HuH-7 (cell line): ENCODE measurements at regions not wholly inside any gene's neighbourhood (a gene's known extent, or its start where the extent isn't known, plus 50 kb on each side); places are given as distances from the start of the nearest gene placed in this dataset.

Experiments used
- DNase-seq: peaks from one replicate; pipeline ENCODE4 v3.0.0; 2011; ENCODE audit warnings: low spot score

DNA sequence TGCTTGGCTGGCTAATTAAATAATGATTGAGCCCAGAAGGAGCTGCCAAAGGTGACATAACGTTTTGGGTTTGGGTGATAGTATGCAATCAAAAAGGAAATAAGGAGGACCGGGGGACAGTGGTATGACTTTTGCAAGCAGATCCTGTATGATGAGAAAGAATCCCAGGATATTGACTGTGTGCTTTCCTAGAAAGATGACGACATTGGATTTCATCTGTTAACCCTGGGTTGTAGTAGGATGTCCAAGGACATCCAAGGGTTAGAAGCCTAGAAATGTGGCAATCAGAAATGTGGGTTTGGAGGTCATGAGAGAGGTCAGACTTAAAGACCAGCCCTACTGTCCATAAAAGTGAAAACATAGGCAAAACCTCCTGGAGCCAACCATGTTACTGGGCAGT, 50.3 kb upstream of the HMHB1 start:
- DNase-seq = no peak

DNA sequence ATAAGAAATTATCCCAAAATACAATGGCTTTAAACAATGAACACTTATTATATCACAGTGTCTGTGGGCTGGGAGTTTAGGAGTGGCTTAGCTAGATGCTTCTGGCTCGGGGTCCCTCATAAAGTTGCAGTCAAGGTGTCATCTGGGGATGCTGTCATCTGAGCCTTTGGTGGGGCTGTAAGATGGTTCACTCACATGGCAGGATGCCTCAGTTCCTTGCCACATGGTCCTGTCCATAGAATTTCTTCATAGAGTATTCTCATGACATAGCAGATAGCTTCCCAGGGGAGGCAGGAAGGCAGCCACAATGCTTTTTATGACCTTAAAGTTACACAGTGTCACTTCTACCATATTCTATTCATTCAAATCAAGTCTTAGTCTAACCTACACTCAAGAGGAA, 51.2 kb upstream of the HMHB1 start:
- DNase-seq = no peak

DNA sequence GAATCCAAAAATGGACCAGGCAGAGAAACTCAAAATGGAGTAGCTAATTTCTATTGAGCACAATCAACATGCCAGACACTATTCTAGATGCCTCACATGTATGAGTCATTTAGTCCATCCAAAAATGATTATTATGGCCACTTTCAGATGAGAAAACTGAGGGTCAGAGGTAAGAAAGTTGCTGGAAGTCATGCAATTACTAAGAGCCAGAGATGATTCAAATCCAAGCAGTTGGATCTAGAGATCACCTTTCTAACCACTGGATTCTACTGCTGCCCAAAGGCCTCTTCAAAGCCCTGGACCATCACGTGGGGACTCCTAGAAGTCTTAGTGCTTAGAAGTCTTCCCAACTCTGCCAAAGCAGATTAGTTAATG, 51.8 kb upstream of the HMHB1 start:
- no peak for DNase-seq

DNA sequence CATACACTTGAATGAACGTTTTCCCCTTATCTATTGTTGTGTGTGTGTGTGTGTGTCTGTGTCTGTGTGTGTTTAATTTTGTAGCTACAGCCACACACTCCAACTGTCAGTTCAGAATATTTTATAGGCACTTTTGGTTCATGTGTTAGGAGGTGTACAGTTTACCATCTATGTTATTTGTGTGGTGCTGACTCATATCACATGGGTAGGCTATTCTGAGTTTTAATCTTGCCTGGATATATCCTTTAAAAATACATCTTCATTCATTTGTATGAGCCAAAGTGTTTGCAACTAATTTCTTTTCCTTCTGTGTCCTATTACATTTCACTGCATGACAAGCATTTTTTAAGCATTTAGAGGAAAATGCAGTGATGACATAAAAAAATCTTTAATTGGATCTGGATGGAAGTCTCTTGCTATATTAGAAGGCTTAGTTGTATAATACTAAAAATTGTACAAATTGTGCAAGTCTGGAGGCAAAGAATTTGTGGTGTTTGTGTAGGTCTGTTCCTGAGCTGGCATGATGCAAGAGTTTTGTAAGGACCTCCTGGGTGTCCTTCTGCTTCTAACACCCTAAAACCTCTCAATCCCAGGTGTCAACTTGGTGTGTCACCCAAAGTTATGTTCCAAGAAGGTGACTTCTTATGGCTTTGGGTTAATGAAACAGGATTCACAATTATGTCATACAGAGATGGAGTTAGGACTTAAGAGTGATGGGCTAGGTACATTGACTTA, 52.4 kb upstream of the HMHB1 start:
- no peak for DNase-seq

DNA sequence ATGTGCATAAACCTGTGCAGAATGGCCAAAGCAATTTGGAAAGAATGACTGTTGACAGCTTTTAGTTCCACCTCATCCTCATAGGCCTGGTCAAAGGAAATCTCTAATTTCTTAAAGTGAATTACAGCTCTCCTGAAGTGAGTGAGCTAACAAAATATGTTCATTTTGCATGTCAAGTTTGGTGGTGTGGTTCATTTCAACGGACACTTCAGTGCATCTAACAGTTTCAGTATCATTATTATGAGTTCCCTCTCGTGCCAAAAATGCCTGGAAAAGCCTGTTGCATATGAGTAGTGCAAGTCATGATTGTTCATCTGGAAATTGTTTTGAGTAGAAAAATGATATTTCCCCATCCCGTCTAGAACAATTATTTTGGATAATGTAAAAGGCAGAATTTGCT, 53.2 kb upstream of the HMHB1 start:
- no peak for DNase-seq

DNA sequence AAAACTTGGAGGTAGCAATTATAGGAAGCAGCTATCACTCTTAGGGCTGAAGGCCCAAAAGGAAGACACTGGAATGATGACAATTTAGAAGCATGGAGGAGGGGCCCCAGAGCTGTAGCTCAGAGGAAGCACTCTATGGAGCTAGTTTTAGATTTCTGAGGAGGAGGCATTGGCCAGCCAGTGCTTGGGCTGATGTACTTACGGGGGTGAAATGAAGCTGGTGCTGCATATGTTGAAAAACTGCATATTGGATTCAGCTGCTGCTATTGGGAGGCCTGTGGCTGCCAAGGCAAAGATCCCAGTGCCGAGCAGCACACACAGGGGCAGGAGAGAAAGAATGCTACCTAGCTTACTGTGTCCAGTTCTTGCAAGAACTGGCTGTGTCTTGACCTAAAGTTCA, 53.9 kb upstream of the HMHB1 start:
- DNase-seq = no peak

DNA sequence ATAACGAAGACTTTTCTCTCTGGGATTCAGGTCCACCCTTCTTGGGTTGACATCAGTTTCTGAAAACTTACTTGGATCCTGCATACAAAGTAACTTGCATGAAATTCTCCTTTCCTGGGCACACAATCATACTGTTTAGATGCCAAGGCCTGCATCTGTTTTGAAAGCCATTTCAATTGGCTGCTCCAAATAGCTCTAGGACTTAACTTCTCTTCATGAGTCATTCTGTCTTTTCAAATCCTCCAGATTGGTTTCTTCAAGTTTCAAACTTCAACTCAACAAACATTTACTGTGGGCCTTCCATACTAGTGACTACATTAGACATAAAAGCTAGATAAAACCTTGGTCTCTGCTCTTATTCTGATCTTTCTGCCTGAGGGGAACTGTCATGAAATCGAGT, 54.8 kb upstream of the HMHB1 start:
- no peak for DNase-seq

DNA sequence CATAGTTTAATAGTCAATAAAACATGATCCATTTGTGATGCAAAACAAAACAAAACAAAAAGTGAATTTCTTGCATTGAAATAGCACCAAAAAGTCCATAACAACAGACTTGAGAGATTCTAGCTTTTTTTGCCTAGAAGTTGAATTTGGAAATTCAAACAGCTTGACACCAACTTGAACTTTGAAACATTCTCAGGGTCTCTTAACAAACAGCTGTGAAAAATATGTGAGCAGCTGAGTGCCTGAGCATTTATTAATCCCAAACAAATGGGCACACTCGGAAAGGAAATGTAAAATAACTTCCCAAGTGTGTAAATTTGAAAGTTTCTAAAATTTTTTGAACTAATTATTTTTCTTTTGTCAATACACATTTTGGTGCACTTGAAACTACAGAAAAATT, 56.0 kb upstream of the HMHB1 start:
- DNase-seq = no peak

DNA sequence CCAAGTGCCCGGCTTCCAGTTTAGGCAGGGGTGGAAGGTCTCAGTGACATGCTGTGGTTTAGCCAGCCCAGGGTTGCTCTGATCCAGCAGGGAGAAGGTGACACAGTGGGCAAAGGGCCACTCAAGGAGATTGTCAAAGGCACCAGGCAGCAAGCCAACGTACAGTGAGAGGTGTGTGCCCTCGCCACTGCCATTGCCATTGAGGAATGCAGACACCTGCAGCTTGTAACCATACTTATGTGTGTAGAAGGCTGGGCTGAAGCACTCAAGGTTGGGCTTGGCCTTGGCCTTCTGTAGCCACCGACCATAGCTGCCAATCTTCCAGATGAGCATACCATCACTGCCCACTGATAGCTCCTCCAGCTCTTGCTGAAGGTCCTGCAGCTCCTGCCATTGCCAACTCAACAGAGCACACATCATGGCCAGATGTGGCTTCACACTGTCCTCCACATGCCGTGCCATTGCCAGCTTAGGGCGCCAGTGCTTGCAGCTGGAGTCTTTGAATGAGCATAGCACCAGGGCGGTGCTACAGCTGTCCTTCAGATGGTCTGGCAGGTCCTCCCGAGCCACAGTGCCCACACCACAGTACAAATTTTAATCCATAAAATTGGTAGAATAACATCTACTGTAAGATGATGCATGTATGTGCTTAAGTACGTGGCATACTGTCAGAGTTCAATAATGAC, 59.7 kb upstream of the HMHB1 start:
- no peak for DNase-seq

DNA sequence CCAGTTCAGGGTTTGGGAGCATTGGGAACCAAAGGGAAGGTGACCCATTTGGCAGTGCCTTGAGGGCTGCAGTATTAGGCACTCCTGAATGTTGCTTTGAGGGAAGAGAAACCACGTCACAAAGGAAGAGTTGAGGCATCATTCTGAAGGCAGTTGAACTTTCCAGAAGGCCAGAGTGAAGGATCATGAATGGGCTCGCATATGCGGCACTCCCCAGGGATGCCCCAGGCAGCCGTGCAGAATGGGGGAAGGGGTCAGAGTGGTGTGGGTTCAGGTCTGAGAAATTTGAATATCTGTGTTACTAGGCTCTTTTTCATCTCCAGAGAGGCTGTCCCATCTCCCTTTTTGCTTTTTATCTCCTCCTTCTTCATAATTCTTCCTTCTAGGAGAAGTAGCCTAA, 60.6 kb upstream of the HMHB1 start:
- no peak for DNase-seq

DNA sequence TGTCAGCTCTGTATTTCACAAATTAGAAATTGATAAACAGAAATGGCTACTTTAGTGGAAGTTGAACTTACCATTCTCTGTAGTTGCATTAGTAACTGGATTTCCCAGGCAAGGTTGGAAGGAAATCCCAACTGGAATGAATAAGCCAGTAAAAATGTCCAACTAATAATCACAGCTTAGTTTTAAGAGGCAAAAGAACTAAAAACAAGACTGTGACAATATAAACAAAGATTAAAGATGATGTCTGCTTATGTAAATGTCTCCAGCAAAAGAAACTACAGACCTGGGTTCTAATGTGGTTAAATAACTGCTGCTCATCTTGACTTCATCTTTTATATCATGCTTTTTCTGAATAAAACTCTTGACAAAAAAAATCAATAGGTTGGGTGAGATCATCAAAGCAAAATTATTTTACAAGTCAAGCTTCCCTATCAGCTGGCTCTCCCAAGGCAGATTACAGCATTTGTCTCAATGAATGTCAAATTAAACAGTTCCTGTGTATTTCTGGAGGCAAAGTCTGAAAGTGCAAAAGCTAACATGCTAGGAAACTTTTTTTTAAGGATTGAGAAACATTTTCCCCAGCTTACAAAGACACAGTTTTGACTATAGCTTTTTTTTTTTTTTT, 62.3 kb upstream of the HMHB1 start:
- DNase-seq = no peak

DNA sequence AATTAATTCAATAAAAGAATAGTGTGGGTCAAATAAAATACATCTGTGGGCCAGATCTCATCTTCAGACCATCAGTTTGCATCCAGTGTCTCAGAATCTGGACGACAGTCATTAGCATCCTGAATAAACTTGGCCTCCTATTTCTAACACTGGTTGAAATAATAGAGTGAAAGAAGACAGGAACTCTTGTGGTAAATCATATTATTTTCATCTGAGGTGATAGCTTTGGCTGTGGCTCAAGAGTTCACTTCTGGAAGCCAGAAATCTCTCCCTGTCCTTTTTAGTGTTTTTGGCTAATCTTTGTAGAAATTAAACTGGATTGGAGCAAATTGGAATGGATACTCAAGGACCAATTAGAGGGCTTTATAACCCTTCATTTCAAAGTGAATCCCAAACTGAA, 63.4 kb upstream of the HMHB1 start:
- no peak for DNase-seq

DNA sequence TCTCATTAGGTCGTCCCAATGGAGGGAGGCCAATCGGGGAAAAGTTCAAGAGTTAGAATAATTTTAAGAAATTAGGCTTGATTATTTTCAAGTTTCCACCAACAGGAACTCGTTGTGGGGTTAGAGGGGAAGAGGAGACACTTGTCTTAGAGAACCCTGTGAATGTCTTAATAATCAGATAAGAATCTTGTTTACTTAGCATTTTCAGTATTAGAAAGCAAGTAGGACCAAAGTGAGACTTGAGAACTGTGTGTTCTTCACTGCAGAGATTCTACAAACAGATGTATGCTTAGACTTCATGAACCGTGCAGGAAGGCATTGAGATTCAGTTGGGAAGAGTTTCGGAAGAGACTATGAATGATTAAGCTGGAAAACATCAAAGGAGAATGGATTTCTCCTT, 69.0 kb upstream of the HMHB1 start:
- DNase-seq = no peak

DNA sequence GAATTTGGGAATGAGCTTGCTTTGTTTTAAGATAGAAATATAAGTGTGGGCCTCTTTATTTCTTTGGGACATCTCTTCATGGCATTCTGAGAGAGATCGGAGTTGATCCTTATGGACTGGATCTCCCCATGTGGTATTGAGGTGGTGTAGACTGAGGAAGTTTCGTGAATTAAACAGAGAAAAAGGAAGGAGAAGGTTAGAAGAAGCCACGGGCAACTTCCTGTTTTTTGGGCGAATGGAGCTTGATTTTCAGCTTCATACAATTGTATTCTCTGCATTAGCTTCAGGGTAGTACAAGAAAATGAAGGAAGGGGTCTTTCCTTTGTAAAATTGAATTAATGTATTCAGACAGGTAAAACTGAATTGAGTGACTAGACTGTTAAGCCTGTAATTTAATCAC, 70.5 kb upstream of the HMHB1 start:
- no peak for DNase-seq

DNA sequence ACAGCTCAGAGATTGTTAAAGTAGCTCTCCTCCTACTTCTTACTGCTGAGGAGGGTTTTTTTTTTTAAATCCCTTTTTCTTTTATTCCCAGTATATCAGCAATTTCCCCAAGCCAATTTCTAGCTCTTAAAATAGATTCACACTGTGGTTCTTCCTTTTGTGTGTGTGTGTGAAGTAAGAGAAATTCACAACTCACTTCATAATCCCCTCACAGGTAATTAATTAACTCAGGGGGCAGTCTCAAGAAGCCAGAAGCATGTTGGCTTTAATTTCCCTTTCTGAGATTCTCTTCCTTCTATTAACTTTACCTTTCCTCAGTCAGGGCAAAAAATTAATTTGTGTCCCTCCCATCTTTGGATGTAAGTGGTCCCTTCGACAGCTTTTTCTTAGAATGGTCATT, 71.0 kb upstream of the HMHB1 start:
- DNase-seq = no peak

DNA sequence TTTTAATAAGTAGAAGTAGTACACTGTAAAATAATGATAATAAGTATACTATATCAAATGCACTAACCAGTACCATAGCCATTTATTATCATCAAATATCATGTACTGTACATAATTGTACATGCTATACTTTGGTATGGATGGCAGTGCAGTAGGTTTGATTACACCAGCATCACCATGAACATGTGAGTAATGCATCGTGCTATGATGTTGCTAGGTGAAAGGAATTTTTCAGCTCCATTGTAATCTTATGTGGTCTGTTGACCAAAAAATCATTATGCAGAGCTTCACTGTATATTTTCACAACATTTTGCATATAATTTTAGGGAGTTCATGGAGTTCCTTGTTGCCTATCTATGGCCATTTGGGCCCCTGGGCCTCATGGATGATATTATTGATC, 72.2 kb upstream of the HMHB1 start:
- DNase-seq = no peak

DNA sequence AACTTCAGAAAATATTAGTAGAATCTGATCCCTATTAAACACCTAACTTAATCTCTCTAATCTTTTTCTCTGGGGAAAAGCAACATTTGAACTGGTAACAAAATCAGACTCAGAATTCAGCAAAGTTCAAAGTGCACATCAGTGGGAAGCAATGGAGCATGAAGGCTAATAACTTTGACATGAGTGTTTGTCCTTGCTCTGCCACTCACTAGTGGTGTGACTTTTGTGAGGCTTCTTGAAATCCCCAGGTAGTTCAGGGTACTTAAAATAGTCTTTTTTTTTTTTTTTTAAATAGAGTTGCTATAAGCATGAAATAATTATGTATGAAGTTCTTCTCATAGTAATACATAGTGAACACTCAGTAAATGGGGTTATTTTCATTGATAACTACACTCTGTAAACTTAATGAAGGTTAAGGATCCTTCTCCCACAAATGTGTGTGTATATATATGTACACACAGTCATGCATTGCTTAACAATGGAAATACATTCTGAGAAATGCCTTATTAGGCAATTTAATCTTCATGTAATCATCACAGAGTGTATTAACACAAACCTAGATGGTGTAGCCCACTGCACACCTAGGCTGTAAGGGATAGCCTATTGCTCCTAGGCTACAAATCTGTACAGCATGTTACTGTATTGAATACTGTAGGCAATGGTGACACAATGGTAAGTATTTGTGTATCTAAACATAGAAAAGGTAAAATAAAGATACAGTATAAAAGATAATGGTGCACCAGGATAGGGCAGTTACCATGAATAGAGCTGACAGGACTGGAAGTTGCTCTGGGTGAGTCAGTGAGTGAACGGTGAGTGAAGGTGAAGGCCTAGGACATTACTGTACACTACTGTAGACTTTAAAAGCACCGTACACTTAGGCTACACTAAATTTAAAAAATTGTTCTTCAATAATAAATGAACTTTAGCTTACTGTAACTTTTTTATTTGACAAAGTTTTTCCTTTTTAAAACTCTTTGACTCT, 73.3 kb upstream of the HMHB1 start:
- peak; percentile 5 for DNase-seq

DNA sequence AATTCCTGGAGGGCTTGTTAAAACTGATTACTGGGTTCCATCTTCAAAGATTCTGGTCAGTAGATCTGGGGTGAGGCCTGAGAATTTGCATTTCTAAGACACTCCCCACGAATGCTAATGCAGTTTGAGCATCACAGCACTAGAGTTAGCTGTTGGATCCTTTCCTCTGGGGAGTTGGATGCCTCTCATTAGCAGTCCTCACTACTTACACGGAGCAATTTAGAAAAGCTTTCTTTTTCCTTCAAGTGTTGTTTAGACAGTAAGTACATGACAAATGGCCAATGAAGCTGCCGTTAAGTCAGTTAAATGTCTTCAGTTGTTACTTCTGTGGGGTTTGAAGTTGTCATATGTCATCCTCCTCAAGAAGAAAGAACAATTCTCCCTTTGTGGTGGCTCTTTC, 74.9 kb upstream of the HMHB1 start:
- no peak for DNase-seq

DNA sequence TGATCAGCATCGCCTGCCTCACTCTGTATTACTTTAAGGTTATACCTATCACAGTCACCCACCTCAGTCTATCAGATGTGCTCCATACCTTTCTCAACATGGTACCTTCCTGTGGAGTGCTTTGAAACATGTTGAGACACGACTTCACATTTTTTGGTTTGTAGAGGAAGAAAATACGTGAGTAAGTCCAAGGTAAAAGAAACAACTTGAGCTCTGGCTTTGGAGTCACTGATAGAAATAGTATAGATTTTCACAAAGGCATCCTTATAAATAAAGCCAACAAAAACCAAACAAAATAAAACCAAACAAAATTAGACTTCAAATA, 77.5 kb upstream of the HMHB1 start:
- no peak for DNase-seq

DNA sequence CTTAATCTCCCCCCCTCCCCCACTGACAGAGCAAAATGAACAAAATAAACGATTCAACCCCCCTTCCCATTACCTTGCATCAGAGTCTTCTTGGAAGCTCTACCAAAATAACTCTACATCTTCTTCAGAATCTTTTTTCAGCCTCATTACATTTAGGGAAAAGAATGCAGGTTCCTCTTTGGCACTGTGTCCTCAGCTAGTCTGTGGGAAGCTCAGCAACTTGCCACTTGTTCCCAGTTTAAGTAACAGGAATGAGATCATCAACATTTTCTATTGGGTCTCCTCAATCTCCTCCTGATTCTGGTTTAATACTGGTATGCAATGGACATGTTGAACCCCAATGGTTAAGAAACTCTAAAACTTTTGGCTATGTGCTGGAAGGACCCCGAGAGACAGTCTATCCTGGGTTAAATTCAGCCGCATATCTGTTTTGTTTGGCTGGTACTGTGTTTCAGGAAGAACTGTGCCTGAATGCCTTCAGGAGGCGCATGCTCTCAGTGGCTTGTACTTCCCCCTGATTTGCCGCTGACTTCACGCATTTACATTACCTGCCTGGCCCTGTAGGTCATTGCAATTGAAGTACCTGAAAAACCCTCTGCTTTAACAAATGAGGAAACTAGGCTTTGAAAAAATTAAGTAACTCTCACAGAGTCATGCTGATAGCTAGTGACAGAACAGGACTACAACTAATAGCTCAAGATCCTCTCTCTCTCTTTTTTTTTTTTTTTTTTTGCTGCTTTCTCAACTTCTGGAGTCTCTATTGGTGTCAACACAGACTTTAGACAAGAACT, 78.1 kb upstream of the HMHB1 start:
- no peak for DNase-seq

DNA sequence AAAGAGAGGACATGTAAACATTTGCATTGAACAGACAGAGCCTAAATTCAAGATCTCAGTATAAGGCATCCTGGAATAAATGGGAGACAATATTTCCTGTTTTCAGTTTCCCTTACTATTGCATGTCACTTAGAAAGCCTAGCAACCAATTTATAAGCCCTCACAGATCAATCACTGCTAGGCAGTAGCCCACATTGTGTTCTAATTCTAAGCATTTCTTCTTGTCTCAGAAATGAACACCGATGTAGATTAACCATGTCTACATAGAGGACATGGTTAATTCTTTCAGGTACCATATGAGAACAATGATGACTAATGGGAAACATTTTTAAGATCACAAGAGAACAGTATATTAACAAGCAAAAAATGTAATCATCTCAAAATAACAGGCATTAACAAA, 79.6 kb upstream of the HMHB1 start:
- no peak for DNase-seq
